ENCODE measurements at regions not wholly inside any gene's neighbourhood (a gene's known extent, or its start where the extent isn't known, plus 50 kb on each side); places are given as distances from the start of the nearest gene placed in this dataset.

DNA sequence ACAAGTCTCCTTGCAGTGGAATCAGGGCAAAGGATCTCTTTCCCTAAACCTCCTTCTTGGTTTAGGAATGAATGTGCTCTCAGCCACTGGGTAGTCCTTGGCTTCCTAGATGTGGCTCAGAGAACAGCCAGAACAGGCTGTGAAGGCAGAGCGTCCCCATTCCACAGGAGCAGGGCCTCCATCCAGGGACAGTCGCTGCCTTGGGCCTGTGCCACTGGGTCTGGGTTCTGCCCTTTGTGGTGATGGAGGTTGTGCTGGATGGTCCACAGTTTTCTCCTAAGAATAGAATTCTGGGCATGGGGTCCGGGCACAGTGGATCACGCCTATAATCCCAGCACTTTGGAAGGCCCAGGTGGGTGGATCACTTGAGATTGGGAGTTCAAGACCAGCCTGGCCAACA lies 516.5 kb upstream of the RAB6C start:
- TF ChIP-seq, protein P1, sequence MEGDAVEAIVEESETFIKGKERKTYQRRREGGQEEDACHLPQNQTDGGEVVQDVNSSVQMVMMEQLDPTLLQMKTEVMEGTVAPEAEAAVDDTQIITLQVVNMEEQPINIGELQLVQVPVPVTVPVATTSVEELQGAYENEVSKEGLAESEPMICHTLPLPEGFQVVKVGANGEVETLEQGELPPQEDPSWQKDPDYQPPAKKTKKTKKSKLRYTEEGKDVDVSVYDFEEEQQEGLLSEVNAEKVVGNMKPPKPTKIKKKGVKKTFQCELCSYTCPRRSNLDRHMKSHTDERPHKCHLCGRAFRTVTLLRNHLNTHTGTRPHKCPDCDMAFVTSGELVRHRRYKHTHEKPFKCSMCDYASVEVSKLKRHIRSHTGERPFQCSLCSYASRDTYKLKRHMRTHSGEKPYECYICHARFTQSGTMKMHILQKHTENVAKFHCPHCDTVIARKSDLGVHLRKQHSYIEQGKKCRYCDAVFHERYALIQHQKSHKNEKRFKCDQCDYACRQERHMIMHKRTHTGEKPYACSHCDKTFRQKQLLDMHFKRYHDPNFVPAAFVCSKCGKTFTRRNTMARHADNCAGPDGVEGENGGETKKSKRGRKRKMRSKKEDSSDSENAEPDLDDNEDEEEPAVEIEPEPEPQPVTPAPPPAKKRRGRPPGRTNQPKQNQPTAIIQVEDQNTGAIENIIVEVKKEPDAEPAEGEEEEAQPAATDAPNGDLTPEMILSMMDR (conservative IDR thresholded peaks at IDR 0.05 in 1 of 2, IDR thresholded peaks at IDR 0.05 in 1 of 2; ENCODE audit: low read depth in 1 of 2, low read length in 2 of 2): no peak
- TF ChIP-seq EZH2 (IDR thresholded peaks at IDR 0.05; ENCODE audit: low read length, missing control alignments): no peak
